ENCODE measurements at regions not wholly inside any gene's neighbourhood (a gene's known extent, or its start where the extent isn't known, plus 50 kb on each side); places are given as distances from the start of the nearest gene placed in this dataset.

DNA sequence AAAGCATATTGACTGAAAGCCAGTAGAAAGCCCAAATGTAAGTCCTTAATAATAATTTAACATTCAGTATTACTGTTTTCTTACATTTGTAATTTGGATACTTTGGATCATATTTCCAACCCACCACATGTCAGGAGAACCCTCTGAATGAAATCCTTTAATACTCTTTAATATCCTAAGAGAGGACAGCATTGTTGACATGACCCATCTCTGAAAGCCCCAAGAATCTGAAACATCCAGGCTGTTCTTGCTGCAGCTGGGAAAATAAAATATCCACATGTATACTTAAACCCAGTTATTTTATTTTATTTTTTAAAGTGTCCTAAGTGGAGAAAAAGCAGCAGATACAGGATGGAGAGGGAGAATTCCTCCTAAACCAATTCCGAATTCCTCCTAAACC is 130.8 kb upstream of the RIPOR2 start:
- TF ChIP-seq POLR2A (IDR thresholded peaks at IDR 0.05; ENCODE audit: low read depth, low read length), result no peak
- no peak for TF ChIP-seq TAF1 (IDR thresholded peaks at IDR 0.05; ENCODE audit: borderline replicate concordance, low read depth, low read length)
